GM12891 (cell line): ENCODE measurements at regions not wholly inside any gene's neighbourhood (a gene's known extent, or its start where the extent isn't known, plus 50 kb on each side); places are given as distances from the start of the nearest gene placed in this dataset.

Experiments used
- POLR2A ChIP-seq: IDR thresholded peaks from 2 replicates; pipeline ENCODE4 v1.6.1; 2011; ENCODE audit warnings: low read depth, low read length, control low read depth
- POLR2AphosphoS5 ChIP-seq: IDR thresholded peaks from 2 replicates; pipeline ENCODE4 v1.6.1; 2011; ENCODE audit warnings: low read depth, low read length, control low read depth
- TAF1 ChIP-seq: IDR thresholded peaks from 2 replicates; pipeline ENCODE4 v1.6.1; 2011; ENCODE audit warnings: low read depth, low read length, control low read depth

- TF ChIP-seq POLR2A (no peak), POLR2AphosphoS5 (no peak), TAF1 (no peak)
Observed at GRCh38 chr3:164683489-164683888, 394.8 kb downstream of the SI start.
